Thyroid gland (tissue), 4 donors: ENCODE measurements at regions not wholly inside any gene's neighbourhood (a gene's known extent, or its start where the extent isn't known, plus 50 kb on each side); places are given as distances from the start of the nearest gene placed in this dataset.
"Not testable (repeated sequence)": the region's sequence is repeated elsewhere in the genome, so short reads cannot be mapped to it uniquely, and the experiment has no call there.

ENCODE experiments used
- DNase-seq, 2 donors: peaks; one replicate each; pipeline ENCODE4 v3.0.0-alpha.2; 2019
- H3K27ac ChIP-seq, 3 donors: fragments of 200-600 bp; sonication (generic); 1 replicate in 2 of 3; 2 replicates in 1 of 3; pipeline ENCODE4 v1.5.1; 2016 to 2019; ENCODE audit warnings: mild to moderate bottlenecking in 1 of 3, moderate library complexity in 1 of 3
- H3K27me3 ChIP-seq: fragments of 200-600 bp; sonication (generic); one replicate; pipeline ENCODE4 v1.5.1; 2019
- H3K36me3 ChIP-seq, 2 donors: fragments of 200-600 bp; sonication (generic); one replicate each; pipeline ENCODE4 v1.5.1; 2016 to 2019
- H3K4me1 ChIP-seq, 2 donors: fragments of 200-600 bp; sonication (generic); one replicate each; pipeline ENCODE4 v1.5.1; 2017 to 2019
- H3K4me3 ChIP-seq, 3 donors: fragments of 200-600 bp; sonication (generic); replicated peaks in 1 of 3; 1 replicate in 2 of 3; 2 replicates in 1 of 3; pipeline ENCODE4 v1.5.1; 2016; ENCODE audit warnings: mild to moderate bottlenecking in 1 of 3
- H3K9me3 ChIP-seq: fragments of 200-600 bp; sonication (generic); one replicate; pipeline ENCODE4 v1.5.1; 2017
- CTCF ChIP-seq, 6 experiments: fragments of 200-600 bp in 3 of 6; fragments of 450-650 bp in 3 of 6; sonication (generic) in 3 of 6; IDR thresholded peaks; one replicate each; pipeline ENCODE4 v1.5.1; 2016 to 2019; ENCODE audit warnings: antibody characterized with exemption in 6 of 6, mild to moderate bottlenecking in 2 of 6, inconsistent platforms in 1 of 6, moderate library complexity in 1 of 6
- POLR2A ChIP-seq, 2 donors: fragments of 450-650 bp; IDR thresholded peaks; one replicate each; pipeline ENCODE4 v1.6.1; 2017; ENCODE audit warnings: antibody characterized with exemption in 2 of 2, mild to moderate bottlenecking in 2 of 2, moderate library complexity in 1 of 2
- WGBS, 2 donors: methylation state at CpG; one replicate each; pipeline ENCODE4 v1.1.5; 2017; 5-methylcytosine and 5-hydroxymethylcytosine counted together
- intact Hi-C: fragments of 100-400 bp; cut with DNase I; formaldehyde crosslinking; loops from one replicate; pipeline ENCODE4 v1.15.1; 2023

- H3K4me3 ChIP-seq, result no peak overlapping the region
- H3K9me3 ChIP-seq, result no peaks in the 10 kb centered on the region
- H3K27ac ChIP-seq, result no peak overlapping the region
- intact Hi-C loops, result no loop called here
- peak; percentile 14 to 15 for DNase-seq
- peaks cover 4 to 6% of the 10 kb centered on the region in 2 donors for H3K4me1 ChIP-seq
- H3K36me3 ChIP-seq, result no peaks in the 10 kb centered on the region
- 68 to 70% methylated on average over 3 of the region's 3 CpGs for WGBS, 2 donors
- no peak for TF ChIP-seq POLR2A (IDR thresholded peaks at IDR 0.05)
- no peaks in the 10 kb centered on the region for H3K27me3 ChIP-seq
Measured at GRCh38 chr19:31037286-31037980, 311.8 kb downstream of the TSHZ3 start.

- H3K27me3 ChIP-seq, intact Hi-C loops, H3K4me1 ChIP-seq, DNase-seq, H3K27ac ChIP-seq, H3K36me3 ChIP-seq, H3K4me3 ChIP-seq, H3K9me3 ChIP-seq: not testable (repeated sequence)
- WGBS, 2 donors, result 91 to 92% methylated on average over 4 of the region's 4 CpGs
Measured at GRCh38 chr19:31031455-31031854, 317.8 kb downstream of the TSHZ3 start.

GRCh38 chr19:31023038-31023437 is 326.2 kb downstream of the TSHZ3 start:
- Histone ChIP-seq H3K4me3 (no peak overlapping the region), H3K27ac (no peak overlapping the region), H3K36me3 (no peaks in the 10 kb centered on the region), H3K9me3 (no peaks in the 10 kb centered on the region), H3K4me1 (no peaks in the 10 kb centered on the region), H3K27me3 (no peaks in the 10 kb centered on the region)
- DNase-seq, result no peak
- 78 to 92% methylated on average over 10 of the region's 10 CpGs for WGBS, 2 donors
- TF ChIP-seq CTCF (IDR thresholded peaks at IDR 0.05) (no peak), POLR2A (IDR thresholded peaks at IDR 0.05) (no peak)
- intact Hi-C loops, result no loop called here

- Histone ChIP-seq H3K4me3 (no peak overlapping the region), H3K36me3 (no peaks in the 10 kb centered on the region), H3K4me1 (no peaks in the 10 kb centered on the region), H3K27me3 (no peaks in the 10 kb centered on the region), H3K27ac (no peak overlapping the region), H3K9me3 (no peaks in the 10 kb centered on the region)
- no peak for DNase-seq
- 89 to 94% methylated on average over 5 of the region's 5 CpGs for WGBS, 2 donors
- TF ChIP-seq CTCF (IDR thresholded peaks at IDR 0.05) (no peak), POLR2A (IDR thresholded peaks at IDR 0.05) (no peak)
- intact Hi-C loops, result no loop called here
Measured at GRCh38 chr19:31018936-31019335, 330.3 kb downstream of the TSHZ3 start.

- intact Hi-C loops, result no loop called here
- no peak for TF ChIP-seq CTCF (IDR thresholded peaks at IDR 0.05)
- no peak for TF ChIP-seq POLR2A (IDR thresholded peaks at IDR 0.05)
- Histone ChIP-seq H3K27ac (no peak overlapping the region), H3K9me3 (no peaks in the 10 kb centered on the region), H3K4me1 (no peaks in the 10 kb centered on the region), H3K27me3 (no peaks in the 10 kb centered on the region), H3K36me3 (no peaks in the 10 kb centered on the region), H3K4me3 (no peak overlapping the region)
- 86 to 94% methylated on average over 4 of the region's 4 CpGs for WGBS, 2 donors
- DNase-seq, result no peak
Measured at GRCh38 chr19:31015778-31016177, 333.5 kb downstream of the TSHZ3 start.

GRCh38 chr19:31014668-31015067 is 334.6 kb downstream of the TSHZ3 start:
- H3K4me3 ChIP-seq, result no peak overlapping the region
- no peak for TF ChIP-seq POLR2A (IDR thresholded peaks at IDR 0.05)
- no peak for TF ChIP-seq CTCF (IDR thresholded peaks at IDR 0.05)
- no peaks in the 10 kb centered on the region for H3K4me1 ChIP-seq
- no peak overlapping the region for H3K27ac ChIP-seq
- no peaks in the 10 kb centered on the region for H3K27me3 ChIP-seq
- DNase-seq, result no peak
- no peaks in the 10 kb centered on the region for H3K9me3 ChIP-seq
- H3K36me3 ChIP-seq, result no peaks in the 10 kb centered on the region
- intact Hi-C loops, result no loop called here
